Ascending aorta (tissue), 2 donors: ENCODE measurements at regions not wholly inside any gene's neighbourhood (a gene's known extent, or its start where the extent isn't known, plus 50 kb on each side); places are given as distances from the start of the nearest gene placed in this dataset.

Experiments
- DNase-seq, 2 donors: peaks; one replicate each; pipeline ENCODE4 v3.0.0-alpha.2; 2019; ENCODE audit warnings: low spot score in 2 of 2
- H3K27ac ChIP-seq, 2 donors: fragments of 200-600 bp; sonication (generic); one replicate each; pipeline ENCODE4 v1.5.1; 2016 to 2017; ENCODE audit warnings: mild to moderate bottlenecking in 1 of 2
- H3K27me3 ChIP-seq: fragments of 200-600 bp; sonication (generic); one replicate; pipeline ENCODE4 v1.5.1; 2017
- H3K36me3 ChIP-seq, 2 donors: fragments of 200-600 bp; sonication (generic); one replicate each; pipeline ENCODE4 v1.5.1; 2016
- H3K4me1 ChIP-seq, 2 donors: fragments of 200-600 bp; sonication (generic); one replicate each; pipeline ENCODE4 v1.5.1; 2016 to 2017; ENCODE audit warnings: mild to moderate bottlenecking in 1 of 2
- H3K4me3 ChIP-seq, 2 donors: fragments of 200-600 bp; sonication (generic); one replicate each; pipeline ENCODE4 v1.5.1; 2016 to 2017; ENCODE audit warnings: mild to moderate bottlenecking in 1 of 2
- H3K9me3 ChIP-seq, 2 donors: fragments of 200-600 bp; sonication (generic); one replicate each; pipeline ENCODE4 v1.5.1; 2016
- CTCF ChIP-seq, 3 experiments: fragments of 200-600 bp in 2 of 3; fragments of 450-650 bp in 1 of 3; sonication (generic) in 2 of 3; IDR thresholded peaks; one replicate each; pipeline ENCODE4 v1.5.1; 2016 to 2019; ENCODE audit warnings: antibody characterized with exemption in 3 of 3, mild to moderate bottlenecking in 1 of 3, moderate library complexity in 1 of 3
- intact Hi-C: fragments of 100-400 bp; cut with DNase I; formaldehyde crosslinking; loops from one replicate; pipeline ENCODE4 v1.15.1; 2023

- Histone ChIP-seq H3K4me3 (no peak overlapping the region), H3K27ac (no peak overlapping the region), H3K4me1 (no peaks in the 10 kb centered on the region), H3K36me3 (no peaks in the 10 kb centered on the region), H3K9me3 (no peaks in the 10 kb centered on the region), H3K27me3 (no peaks in the 10 kb centered on the region)
- DNase-seq = no peak
- no peak for TF ChIP-seq CTCF (IDR thresholded peaks at IDR 0.05)
- intact Hi-C loops = no loop called here
These were observed 167.6 kb downstream of the OTUD1 start for GRCh38 chr10:23606456-23606855.

GRCh38 chr10:23608926-23609325 lies 170.1 kb downstream of the OTUD1 start:
- H3K9me3 ChIP-seq = no peaks in the 10 kb centered on the region
- no peak overlapping the region for H3K27ac ChIP-seq
- H3K27me3 ChIP-seq = no peaks in the 10 kb centered on the region
- no peak for DNase-seq
- intact Hi-C loops = no loop called here
- no peak overlapping the region for H3K4me3 ChIP-seq
- no peaks in the 10 kb centered on the region for H3K4me1 ChIP-seq
- no peaks in the 10 kb centered on the region for H3K36me3 ChIP-seq
- TF ChIP-seq CTCF (IDR thresholded peaks at IDR 0.05) = no peak

GRCh38 chr10:23610626-23611307 lies 171.9 kb downstream of the OTUD1 start:
- DNase-seq = no peak
- no peak for TF ChIP-seq CTCF (IDR thresholded peaks at IDR 0.05)
- Histone ChIP-seq H3K27me3 (no peaks in the 10 kb centered on the region), H3K9me3 (no peaks in the 10 kb centered on the region), H3K4me3 (no peak overlapping the region), H3K4me1 (no peaks in the 10 kb centered on the region), H3K36me3 (no peaks in the 10 kb centered on the region), H3K27ac (no peak overlapping the region)
- intact Hi-C loops = no loop called here

GRCh38 chr10:23611308-23612029 lies 172.6 kb downstream of the OTUD1 start:
- H3K4me3 ChIP-seq = no peak overlapping the region
- no peaks in the 10 kb centered on the region for H3K27me3 ChIP-seq
- H3K27ac ChIP-seq = no peak overlapping the region
- DNase-seq = no peak
- H3K9me3 ChIP-seq = no peaks in the 10 kb centered on the region
- no peaks in the 10 kb centered on the region for H3K36me3 ChIP-seq
- H3K4me1 ChIP-seq = no peaks in the 10 kb centered on the region
- intact Hi-C loops = no loop called here
- no peak for TF ChIP-seq CTCF (IDR thresholded peaks at IDR 0.05)

GRCh38 chr10:23613900-23614299 lies 175.0 kb downstream of the OTUD1 start:
- no peak for TF ChIP-seq CTCF (IDR thresholded peaks at IDR 0.05)
- no peaks in the 10 kb centered on the region for H3K36me3 ChIP-seq
- no peaks in the 10 kb centered on the region for H3K27me3 ChIP-seq
- no peaks in the 10 kb centered on the region for H3K4me1 ChIP-seq
- intact Hi-C loops = no loop called here
- no peak for DNase-seq
- no peak overlapping the region for H3K4me3 ChIP-seq
- H3K27ac ChIP-seq = no peak overlapping the region
- no peaks in the 10 kb centered on the region for H3K9me3 ChIP-seq
